Fibroblast of mammary gland (primary cell): ENCODE measurements at regions not wholly inside any gene's neighbourhood (a gene's known extent, or its start where the extent isn't known, plus 50 kb on each side); places are given as distances from the start of the nearest gene placed in this dataset.

Source experiments
- DNase-seq: peaks from one replicate; pipeline ENCODE4 v3.0.0-alpha.2; 2010; ENCODE audit warnings: low read depth
- H3K4me3 ChIP-seq: 2 replicates; pipeline ENCODE4 v1.5.1; 2011; ENCODE audit warnings: low read depth, mild to moderate bottlenecking, low read length, moderate library complexity; ENCODE audit not compliant: control insufficient read depth
- CTCF ChIP-seq: conservative IDR thresholded peaks from 2 replicates; pipeline ENCODE4 v1.5.1; 2011; ENCODE audit warnings: low read depth, low read length, inconsistent platforms; ENCODE audit not compliant: control insufficient read depth, insufficient read depth

GRCh38 chr9:107102011-107102410 is 181.1 kb upstream of the RAD23B start:
- no peak for DNase-seq
- TF ChIP-seq CTCF: no peak

GRCh38 chr9:107103621-107104020 is 179.5 kb upstream of the RAD23B start:
- H3K4me3 ChIP-seq: no peak overlapping the region
- no peak for DNase-seq
- no peak for TF ChIP-seq CTCF

More at GRCh38 chr9:107102011-107102410, 181.1 kb upstream of the RAD23B start:
- no peak overlapping the region for H3K4me3 ChIP-seq

DNA sequence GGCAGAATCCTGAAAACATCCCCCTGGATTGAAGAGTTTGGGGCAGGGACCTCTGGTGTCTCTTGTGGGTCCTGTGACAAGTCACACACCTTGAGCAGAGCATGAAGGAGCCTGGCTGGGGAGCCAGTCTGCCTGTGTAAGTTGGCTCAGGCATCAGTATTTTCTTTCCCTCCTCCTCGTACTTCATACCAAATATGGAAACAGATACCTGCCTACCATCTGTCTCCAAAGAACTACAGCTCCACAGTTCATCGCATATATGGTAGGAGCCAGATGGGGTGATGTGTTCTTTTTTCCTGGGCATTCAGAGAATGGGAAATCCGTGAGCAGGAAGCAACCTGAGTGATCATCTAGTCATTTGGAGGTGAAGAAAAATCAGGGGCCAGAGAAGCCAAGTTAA is 177.3 kb upstream of the RAD23B start:
- DNase-seq: no peak
- no peak overlapping the region for H3K4me3 ChIP-seq
- no peak for TF ChIP-seq CTCF

DNA sequence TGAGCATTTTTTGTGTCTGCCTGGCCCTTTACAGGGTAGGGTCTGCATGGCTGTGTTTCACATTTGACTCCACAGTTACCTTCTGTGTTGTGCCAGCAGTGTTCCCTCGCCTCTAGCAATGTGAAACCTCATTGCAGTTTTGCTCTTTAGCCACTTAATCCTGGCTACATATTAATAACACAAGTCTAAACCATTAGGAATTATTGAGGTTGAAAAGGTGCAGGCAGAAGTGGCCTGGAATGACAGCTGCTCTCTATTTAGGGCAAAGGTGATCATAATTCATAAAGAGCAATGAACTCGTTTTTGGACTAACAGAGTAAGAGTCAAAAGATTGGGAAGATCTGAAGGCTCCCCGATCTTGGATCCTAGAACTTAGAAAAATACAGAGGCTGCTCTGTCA is 176.7 kb upstream of the RAD23B start:
- no peak for DNase-seq
- TF ChIP-seq CTCF: no peak

DNA sequence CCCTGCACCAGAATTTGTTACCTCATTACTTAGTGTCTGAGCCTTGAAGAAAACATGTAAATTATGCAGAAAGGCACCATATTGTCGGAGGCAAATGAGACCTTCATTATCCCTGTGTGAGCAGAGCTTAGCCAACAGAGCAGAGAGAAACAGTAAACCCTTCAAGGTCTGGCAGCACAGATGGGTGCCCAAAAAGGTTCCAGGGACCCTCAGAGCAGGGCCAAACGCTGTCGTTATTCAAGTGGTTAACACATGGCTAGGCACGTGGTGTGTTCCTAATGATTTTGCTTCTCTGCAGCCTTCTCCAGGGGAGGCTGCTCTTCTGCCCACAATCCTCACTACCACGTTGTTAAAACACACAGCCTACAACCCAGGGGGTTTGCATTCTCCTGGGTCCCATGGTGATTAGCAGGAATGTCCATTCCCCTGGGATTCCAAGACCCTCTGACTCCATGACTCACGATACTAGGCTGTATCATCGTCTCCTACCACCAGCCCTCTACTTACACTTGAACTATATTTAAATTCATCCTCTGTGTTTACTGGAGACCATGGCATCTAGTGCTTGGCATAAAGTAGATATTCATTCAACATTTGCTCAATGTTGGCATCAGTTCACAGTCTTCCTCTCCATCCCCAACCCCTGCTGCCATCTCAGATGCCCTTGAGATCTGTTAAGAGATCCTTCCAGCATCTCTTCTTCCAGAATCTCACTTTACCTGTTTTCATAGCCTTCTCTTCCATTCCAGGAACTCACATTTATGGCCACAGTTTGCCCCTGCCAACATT is 174.5 kb upstream of the RAD23B start:
- DNase-seq: no peak
- no peak for TF ChIP-seq CTCF
- no peak overlapping the region for H3K4me3 ChIP-seq

More for the DNA sequence above, 176.7 kb upstream of the RAD23B start:
- H3K4me3 ChIP-seq: no peak overlapping the region

DNA sequence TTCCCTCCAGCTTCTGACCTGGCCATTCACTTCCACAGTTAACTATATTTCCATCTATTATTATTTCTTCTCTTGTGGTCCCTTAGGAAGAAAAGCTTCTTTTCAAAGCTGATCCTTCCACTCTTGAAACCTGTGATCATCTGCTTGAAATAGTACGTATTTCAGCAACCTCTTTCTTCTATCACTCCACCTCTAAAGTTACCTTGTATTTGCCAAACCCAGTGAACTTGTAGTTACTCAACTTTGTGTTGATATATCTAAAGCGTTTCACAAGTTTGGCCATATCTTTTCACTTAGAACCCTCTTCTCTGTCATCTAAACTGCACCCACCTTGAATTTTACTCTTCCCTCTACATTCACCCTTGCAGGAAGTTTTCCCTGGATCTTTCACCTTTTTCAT is 173.8 kb upstream of the RAD23B start:
- no peak overlapping the region for H3K4me3 ChIP-seq
- DNase-seq: no peak
- TF ChIP-seq CTCF: no peak
